ENCODE measurements at regions not wholly inside any gene's neighbourhood (a gene's known extent, or its start where the extent isn't known, plus 50 kb on each side); places are given as distances from the start of the nearest gene placed in this dataset.

GRCh38 chr15:96514607-96515285 is 184.2 kb downstream of the NR2F2 start:
- no peak overlapping the region for H3K27ac ChIP-seq
- H3K27me3 ChIP-seq (ENCODE audit: insufficient read depth, low read depth) = no peaks in the 10 kb centered on the region
- H3K4me3 ChIP-seq (IDR thresholded peaks at IDR 0.05; ENCODE audit: insufficient read depth, low read depth, low read length) = no peak overlapping the region
- no peak overlapping the region for H3K4me2 ChIP-seq
- H3K79me2 ChIP-seq (ENCODE audit: insufficient read depth, low read depth) = no peaks in the 10 kb centered on the region
- no peak overlapping the region for H3K9ac ChIP-seq
- no peaks in the 10 kb centered on the region for H3K36me3 ChIP-seq (ENCODE audit: insufficient read depth)
- H2AFZ ChIP-seq (ENCODE audit: low read depth) = no peak overlapping the region
- TF ChIP-seq CTCF (conservative IDR thresholded peaks at IDR 0.05; ENCODE audit: low read depth, low read length) = no peak
- no peaks in the 10 kb centered on the region for H3K4me1 ChIP-seq (ENCODE audit: low read depth, poor library complexity, severe bottlenecking)
- no peaks in the 10 kb centered on the region for H4K20me1 ChIP-seq (ENCODE audit: insufficient read depth)

GRCh38 chr15:96515371-96515770 is 184.9 kb downstream of the NR2F2 start:
- Histone ChIP-seq H3K4me2 (no peak overlapping the region), H4K20me1 (ENCODE audit: insufficient read depth) (no peaks in the 10 kb centered on the region), H3K27ac (no peak overlapping the region), H3K36me3 (ENCODE audit: insufficient read depth) (no peaks in the 10 kb centered on the region), H3K4me3 (IDR thresholded peaks at IDR 0.05; ENCODE audit: insufficient read depth, low read depth, low read length) (no peak overlapping the region), H3K27me3 (ENCODE audit: insufficient read depth, low read depth) (no peaks in the 10 kb centered on the region), H3K9ac (no peak overlapping the region), H3K79me2 (ENCODE audit: insufficient read depth, low read depth) (no peaks in the 10 kb centered on the region), H2AFZ (ENCODE audit: low read depth) (no peak overlapping the region), H3K4me1 (ENCODE audit: low read depth, poor library complexity, severe bottlenecking) (no peaks in the 10 kb centered on the region)
- TF ChIP-seq CTCF (conservative IDR thresholded peaks at IDR 0.05; ENCODE audit: low read depth, low read length) = no peak

GRCh38 chr15:96521386-96521785 is 190.9 kb downstream of the NR2F2 start:
- Histone ChIP-seq H3K36me3 (ENCODE audit: insufficient read depth) (no peaks in the 10 kb centered on the region), H3K9ac (no peak overlapping the region), H3K4me1 (ENCODE audit: low read depth, poor library complexity, severe bottlenecking) (no peaks in the 10 kb centered on the region), H2AFZ (ENCODE audit: low read depth) (no peak overlapping the region), H3K4me3 (IDR thresholded peaks at IDR 0.05; ENCODE audit: insufficient read depth, low read depth, low read length) (no peak overlapping the region), H3K79me2 (ENCODE audit: insufficient read depth, low read depth) (no peaks in the 10 kb centered on the region), H3K4me2 (no peak overlapping the region), H3K27ac (no peak overlapping the region), H4K20me1 (ENCODE audit: insufficient read depth) (no peaks in the 10 kb centered on the region), H3K27me3 (ENCODE audit: insufficient read depth, low read depth) (no peaks in the 10 kb centered on the region)
- no peak for TF ChIP-seq CTCF (conservative IDR thresholded peaks at IDR 0.05; ENCODE audit: low read depth, low read length)

GRCh38 chr15:96524676-96525417 is 194.3 kb downstream of the NR2F2 start:
- Histone ChIP-seq H3K9ac (no peak overlapping the region), H3K79me2 (ENCODE audit: insufficient read depth, low read depth) (no peaks in the 10 kb centered on the region), H4K20me1 (ENCODE audit: insufficient read depth) (no peaks in the 10 kb centered on the region), H3K36me3 (ENCODE audit: insufficient read depth) (no peaks in the 10 kb centered on the region), H3K4me2 (no peak overlapping the region), H3K4me3 (IDR thresholded peaks at IDR 0.05; ENCODE audit: insufficient read depth, low read depth, low read length) (no peak overlapping the region), H2AFZ (ENCODE audit: low read depth) (no peak overlapping the region), H3K4me1 (ENCODE audit: low read depth, poor library complexity, severe bottlenecking) (no peaks in the 10 kb centered on the region), H3K27me3 (ENCODE audit: insufficient read depth, low read depth) (no peaks in the 10 kb centered on the region), H3K27ac (no peak overlapping the region)
- no peak for TF ChIP-seq CTCF (conservative IDR thresholded peaks at IDR 0.05; ENCODE audit: low read depth, low read length)

Measured in KMS-11 (cell line).